ENCODE measurements at regions not wholly inside any gene's neighbourhood (a gene's known extent, or its start where the extent isn't known, plus 50 kb on each side); places are given as distances from the start of the nearest gene placed in this dataset.

- intact Hi-C loops (cut with DNase I, micrococcal nuclease) = no loop called here
- no peaks in the 10 kb centered on the region for H3K4me1 ChIP-seq (ENCODE audit: insufficient read depth, low read length)
- TF ChIP-seq, protein P1, sequence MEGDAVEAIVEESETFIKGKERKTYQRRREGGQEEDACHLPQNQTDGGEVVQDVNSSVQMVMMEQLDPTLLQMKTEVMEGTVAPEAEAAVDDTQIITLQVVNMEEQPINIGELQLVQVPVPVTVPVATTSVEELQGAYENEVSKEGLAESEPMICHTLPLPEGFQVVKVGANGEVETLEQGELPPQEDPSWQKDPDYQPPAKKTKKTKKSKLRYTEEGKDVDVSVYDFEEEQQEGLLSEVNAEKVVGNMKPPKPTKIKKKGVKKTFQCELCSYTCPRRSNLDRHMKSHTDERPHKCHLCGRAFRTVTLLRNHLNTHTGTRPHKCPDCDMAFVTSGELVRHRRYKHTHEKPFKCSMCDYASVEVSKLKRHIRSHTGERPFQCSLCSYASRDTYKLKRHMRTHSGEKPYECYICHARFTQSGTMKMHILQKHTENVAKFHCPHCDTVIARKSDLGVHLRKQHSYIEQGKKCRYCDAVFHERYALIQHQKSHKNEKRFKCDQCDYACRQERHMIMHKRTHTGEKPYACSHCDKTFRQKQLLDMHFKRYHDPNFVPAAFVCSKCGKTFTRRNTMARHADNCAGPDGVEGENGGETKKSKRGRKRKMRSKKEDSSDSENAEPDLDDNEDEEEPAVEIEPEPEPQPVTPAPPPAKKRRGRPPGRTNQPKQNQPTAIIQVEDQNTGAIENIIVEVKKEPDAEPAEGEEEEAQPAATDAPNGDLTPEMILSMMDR (IDR thresholded peaks at IDR 0.05) = no peak
- Mint-ChIP-seq H3K36me3 (ENCODE audit: low read depth) (no peaks in the 10 kb centered on the region), H3K4me1 (ENCODE audit: low read depth) (no peaks in the 10 kb centered on the region), H3K9me3 (peaks cover 4% of the 10 kb centered on the region), H3K27me3 (no peaks in the 10 kb centered on the region), H3K4me3 (no peak overlapping the region), H3K27ac (no peak overlapping the region)
- ChIA-PET CTCF (no interaction called here), POLR2A (no interaction called here)
- H3K9me3 ChIP-seq (ENCODE audit: control insufficient read depth in 1 of 2, insufficient read depth in 1 of 2, low read length in 2 of 2) = no peaks in the 10 kb centered on the region
- no peak overlapping the region for H3K27ac ChIP-seq (ENCODE audit: low read depth in 1 of 2, low read length in 2 of 2)
- no peaks in the 10 kb centered on the region for H3K36me3 ChIP-seq (ENCODE audit: insufficient read depth, low read length)
- ATAC-seq (ENCODE audit: poor library complexity) (no peak), DNase-seq (no peak)
- no peak overlapping the region for H3K4me3 ChIP-seq (ENCODE audit: low read length)
- H3K27me3 ChIP-seq (ENCODE audit: control insufficient read depth in 1 of 2, insufficient read depth in 2 of 2, low read length in 2 of 2) = no peaks in the 10 kb centered on the region
Observed at GRCh38 chr11:81159900-81160299, 1573.8 kb downstream of the FAM181B start.

DNA sequence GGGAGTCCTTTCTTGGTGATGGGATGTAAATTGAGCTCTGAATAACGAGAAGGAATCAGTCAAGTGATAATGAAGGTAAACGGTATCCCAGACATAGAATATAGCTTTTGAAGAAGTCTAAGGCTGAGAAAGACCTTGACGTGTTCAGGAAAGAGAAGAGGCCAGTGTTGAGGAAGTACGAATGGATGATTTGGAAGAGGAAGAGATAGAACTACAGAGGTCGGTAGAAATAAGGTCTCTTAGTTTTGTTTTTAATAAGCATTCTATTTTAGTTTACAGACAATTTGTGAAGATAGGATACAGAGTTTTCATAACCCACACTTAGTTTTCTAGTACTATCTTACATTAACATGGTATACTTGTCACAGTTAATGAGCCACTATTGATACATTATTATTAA is 1598.1 kb downstream of the FAM181B start:
- no peaks in the 10 kb centered on the region for H3K4me1 Mint-ChIP-seq (ENCODE audit: low read depth)
- ChIA-PET CTCF (no interaction called here), POLR2A (no interaction called here)
- Histone ChIP-seq H3K4me3 (ENCODE audit: low read length) (no peak overlapping the region), H3K9me3 (ENCODE audit: control insufficient read depth in 1 of 2, insufficient read depth in 1 of 2, low read length in 2 of 2) (no peaks in the 10 kb centered on the region), H3K36me3 (ENCODE audit: insufficient read depth, low read length) (no peaks in the 10 kb centered on the region), H3K4me1 (ENCODE audit: insufficient read depth, low read length) (no peaks in the 10 kb centered on the region), H3K27me3 (ENCODE audit: control insufficient read depth in 1 of 2, insufficient read depth in 2 of 2, low read length in 2 of 2) (no peaks in the 10 kb centered on the region), H3K27ac (ENCODE audit: low read depth in 1 of 2, low read length in 2 of 2) (no peak overlapping the region)
- intact Hi-C loops (cut with DNase I, micrococcal nuclease) = no loop called here
- TF ChIP-seq, protein P1 (IDR thresholded peaks at IDR 0.05) = no peak
- H3K4me3 Mint-ChIP-seq = no peak overlapping the region
- DNase-seq (no peak), ATAC-seq (ENCODE audit: poor library complexity) (no peak)
- H3K27ac Mint-ChIP-seq = no peak overlapping the region
- H3K36me3 Mint-ChIP-seq (ENCODE audit: low read depth) = no peaks in the 10 kb centered on the region
- peaks cover 3% of the 10 kb centered on the region for H3K9me3 Mint-ChIP-seq
- no peaks in the 10 kb centered on the region for H3K27me3 Mint-ChIP-seq

- Histone ChIP-seq H3K36me3 (ENCODE audit: insufficient read depth, low read length) (no peaks in the 10 kb centered on the region), H3K4me1 (ENCODE audit: insufficient read depth, low read length) (no peaks in the 10 kb centered on the region), H3K9me3 (ENCODE audit: control insufficient read depth in 1 of 2, insufficient read depth in 1 of 2, low read length in 2 of 2) (no peaks in the 10 kb centered on the region), H3K27me3 (ENCODE audit: control insufficient read depth in 1 of 2, insufficient read depth in 2 of 2, low read length in 2 of 2) (no peaks in the 10 kb centered on the region), H3K4me3 (ENCODE audit: low read length) (no peak overlapping the region), H3K27ac (ENCODE audit: low read depth in 1 of 2, low read length in 2 of 2) (no peak overlapping the region)
- Mint-ChIP-seq H3K4me3 (no peak overlapping the region), H3K27ac (no peak overlapping the region), H3K9me3 (no peaks in the 10 kb centered on the region), H3K4me1 (ENCODE audit: low read depth) (no peaks in the 10 kb centered on the region), H3K36me3 (ENCODE audit: low read depth) (no peaks in the 10 kb centered on the region), H3K27me3 (no peaks in the 10 kb centered on the region)
- intact Hi-C loops (cut with DNase I, micrococcal nuclease) = no loop called here
- ATAC-seq (ENCODE audit: poor library complexity) = no peak
- ChIA-PET CTCF (no interaction called here), POLR2A (no interaction called here)
- no peak for DNase-seq
- TF ChIP-seq, protein P1 (IDR thresholded peaks at IDR 0.05) = no peak
Observed at GRCh38 chr11:81129618-81130017, 1604.0 kb downstream of the FAM181B start.

All from CD4-positive, alpha-beta T cell (primary cell).